Muscle layer of duodenum (tissue), 2 donors: ENCODE measurements at regions not wholly inside any gene's neighbourhood (a gene's known extent, or its start where the extent isn't known, plus 50 kb on each side); places are given as distances from the start of the nearest gene placed in this dataset.

Experiments used
- H3K27ac ChIP-seq: one replicate; pipeline ENCODE4 v1.7.0; 2013; ENCODE audit warnings: mild to moderate bottlenecking, low read length
- H3K27me3 ChIP-seq: one replicate; pipeline ENCODE4 v1.7.0; 2013; ENCODE audit warnings: low read depth, mild to moderate bottlenecking, control low read depth, low read length
- H3K36me3 ChIP-seq, 2 donors: one replicate each; pipeline ENCODE4 v1.7.0; 2013; ENCODE audit warnings: low read length in 2 of 2, control low read depth in 1 of 2, mild to moderate bottlenecking in 1 of 2; ENCODE audit not compliant: insufficient read depth in 2 of 2, control insufficient read depth in 1 of 2
- H3K4me1 ChIP-seq, 2 donors: one replicate each; pipeline ENCODE4 v1.7.0; 2013; ENCODE audit warnings: low read length in 2 of 2, mild to moderate bottlenecking in 2 of 2, control low read depth in 1 of 2, moderate library complexity in 1 of 2; ENCODE audit not compliant: insufficient read depth in 2 of 2, control insufficient read depth in 1 of 2
- H3K4me3 ChIP-seq, 2 donors: one replicate each; pipeline ENCODE4 v1.7.0; 2013; ENCODE audit warnings: low read length in 2 of 2, low read depth in 1 of 2, mild to moderate bottlenecking in 1 of 2
- H3K9me3 ChIP-seq, 2 donors: one replicate each; pipeline ENCODE4 v1.7.0; 2013; ENCODE audit warnings: low read length in 2 of 2, control low read depth in 1 of 2, mild to moderate bottlenecking in 1 of 2; ENCODE audit not compliant: control insufficient read depth in 1 of 2
- donor health status: healthy.

DNA sequence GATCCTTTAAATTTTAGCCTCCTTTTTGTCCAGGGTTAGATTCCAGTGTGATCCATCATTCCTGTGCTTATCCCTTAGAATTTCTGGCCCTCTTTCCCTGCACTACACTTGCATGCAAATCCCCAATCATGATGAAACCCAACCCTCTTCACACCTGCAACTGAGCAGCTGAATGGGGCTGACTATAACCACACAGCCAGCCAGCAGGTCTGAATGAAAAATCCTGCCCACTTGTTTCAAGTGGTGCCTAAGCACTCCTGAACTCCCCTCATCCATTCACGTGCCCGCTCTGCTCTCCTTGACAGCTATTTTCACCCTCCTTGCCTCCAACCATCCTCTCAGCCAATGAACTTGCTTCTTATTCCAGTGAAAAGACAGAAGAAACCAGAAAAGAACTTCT, 80.5 kb upstream of the AFF3 start:
- Histone ChIP-seq H3K27ac (no peak overlapping the region), H3K36me3 (no peaks in the 10 kb centered on the region), H3K4me1 (no peaks in the 10 kb centered on the region), H3K27me3 (no peaks in the 10 kb centered on the region), H3K9me3 (no peaks in the 10 kb centered on the region), H3K4me3 (no peak overlapping the region)

DNA sequence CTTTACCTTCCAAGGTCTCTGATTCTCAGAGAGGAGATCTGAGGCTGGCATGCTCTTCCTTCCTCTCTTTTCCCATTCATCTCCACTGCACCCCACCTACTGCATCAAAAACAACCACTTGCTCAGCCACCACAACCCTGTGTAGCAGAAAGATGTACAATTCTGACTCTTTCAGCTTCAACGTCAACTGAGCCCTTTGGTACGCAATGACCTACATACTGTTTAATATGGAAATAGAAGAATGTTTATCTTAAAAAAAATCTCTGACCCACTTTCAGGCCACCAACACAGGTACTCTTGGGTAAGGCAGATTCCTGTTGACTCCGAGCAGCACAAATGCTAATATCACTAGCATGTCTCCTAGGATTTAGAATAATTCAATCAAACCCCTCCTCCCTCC, 76.2 kb upstream of the AFF3 start:
- no peak overlapping the region for H3K4me3 ChIP-seq
- H3K27me3 ChIP-seq = no peaks in the 10 kb centered on the region
- H3K4me1 ChIP-seq = peaks cover 12 to 15% of the 10 kb centered on the region in 2 donors
- no peak overlapping the region for H3K27ac ChIP-seq
- no peaks in the 10 kb centered on the region for H3K36me3 ChIP-seq
- no peaks in the 10 kb centered on the region for H3K9me3 ChIP-seq

DNA sequence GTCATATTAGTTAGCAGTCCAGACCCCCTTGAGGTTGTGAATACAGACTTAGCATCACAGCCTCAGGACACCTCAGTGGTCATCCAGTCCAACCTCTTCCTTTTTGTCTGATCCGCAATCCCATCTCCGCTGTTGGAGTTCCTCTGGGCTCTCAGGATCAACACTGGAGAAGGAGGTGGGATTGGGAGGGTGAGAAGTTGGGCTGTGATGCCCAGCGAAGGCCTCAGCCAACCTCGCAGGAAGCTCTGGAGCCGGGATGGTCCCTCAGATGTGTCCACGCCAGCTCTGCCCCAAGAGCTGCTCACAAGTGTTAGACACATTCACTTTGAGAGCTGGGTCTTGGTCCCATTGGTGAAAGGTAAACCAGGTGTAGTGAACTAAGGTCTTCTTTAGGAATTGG, 74.9 kb upstream of the AFF3 start:
- no peaks in the 10 kb centered on the region for H3K36me3 ChIP-seq
- no peak overlapping the region for H3K27ac ChIP-seq
- no peaks in the 10 kb centered on the region for H3K9me3 ChIP-seq
- no peaks in the 10 kb centered on the region for H3K27me3 ChIP-seq
- no peak overlapping the region for H3K4me3 ChIP-seq
- H3K4me1 ChIP-seq = peaks cover 12 to 20% of the 10 kb centered on the region in 2 donors

DNA sequence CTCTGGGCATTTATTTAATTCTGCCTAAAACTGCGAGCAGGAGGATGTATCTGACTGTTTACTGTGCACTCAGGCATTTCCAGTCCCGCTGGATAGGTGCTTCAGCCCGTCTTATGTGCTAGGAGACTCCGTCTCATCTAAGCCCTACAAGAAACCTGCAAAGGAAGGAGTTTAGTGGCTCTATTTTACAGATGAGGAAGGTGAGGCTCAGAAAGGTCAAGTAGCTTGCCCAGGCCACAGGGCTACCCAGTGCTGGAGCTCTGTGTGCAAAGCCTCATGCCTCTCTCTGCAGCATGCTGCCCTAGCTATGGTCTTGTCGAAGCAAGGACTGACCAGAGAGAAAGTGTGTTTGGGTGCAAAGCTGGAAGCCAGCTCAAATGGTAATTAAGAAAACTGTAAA, 73.6 kb upstream of the AFF3 start:
- no peaks in the 10 kb centered on the region for H3K9me3 ChIP-seq
- no peaks in the 10 kb centered on the region for H3K27me3 ChIP-seq
- H3K27ac ChIP-seq = no peak overlapping the region

DNA sequence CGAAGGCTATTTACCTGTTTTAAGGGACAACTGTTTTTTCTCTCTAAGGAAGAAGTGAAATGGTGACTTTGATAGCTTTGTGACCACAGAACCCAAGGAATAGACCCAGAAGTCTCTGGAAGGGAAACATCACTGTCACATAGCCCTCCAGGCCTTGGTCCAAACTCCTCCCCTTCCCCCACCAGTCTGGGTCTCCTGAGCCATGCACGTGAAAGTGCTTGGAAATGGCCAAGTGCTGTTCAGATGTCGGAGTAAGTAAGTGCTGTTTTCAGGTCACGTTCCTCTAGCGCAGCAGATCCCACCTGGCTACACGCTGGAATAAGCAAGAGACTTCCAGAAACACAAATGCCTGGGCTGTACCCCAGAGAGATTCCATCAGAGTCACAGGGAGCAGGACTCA, 73.0 kb upstream of the AFF3 start:
- Histone ChIP-seq H3K27ac (no peak overlapping the region), H3K36me3 (no peaks in the 10 kb centered on the region), H3K4me1 (peaks cover 12 to 20% of the 10 kb centered on the region in 2 donors)

More for the DNA sequence above, 73.6 kb upstream of the AFF3 start:
- Histone ChIP-seq H3K4me1 (peaks cover 12 to 20% of the 10 kb centered on the region in 2 donors), H3K36me3 (no peaks in the 10 kb centered on the region), H3K4me3 (no peak overlapping the region)

DNA sequence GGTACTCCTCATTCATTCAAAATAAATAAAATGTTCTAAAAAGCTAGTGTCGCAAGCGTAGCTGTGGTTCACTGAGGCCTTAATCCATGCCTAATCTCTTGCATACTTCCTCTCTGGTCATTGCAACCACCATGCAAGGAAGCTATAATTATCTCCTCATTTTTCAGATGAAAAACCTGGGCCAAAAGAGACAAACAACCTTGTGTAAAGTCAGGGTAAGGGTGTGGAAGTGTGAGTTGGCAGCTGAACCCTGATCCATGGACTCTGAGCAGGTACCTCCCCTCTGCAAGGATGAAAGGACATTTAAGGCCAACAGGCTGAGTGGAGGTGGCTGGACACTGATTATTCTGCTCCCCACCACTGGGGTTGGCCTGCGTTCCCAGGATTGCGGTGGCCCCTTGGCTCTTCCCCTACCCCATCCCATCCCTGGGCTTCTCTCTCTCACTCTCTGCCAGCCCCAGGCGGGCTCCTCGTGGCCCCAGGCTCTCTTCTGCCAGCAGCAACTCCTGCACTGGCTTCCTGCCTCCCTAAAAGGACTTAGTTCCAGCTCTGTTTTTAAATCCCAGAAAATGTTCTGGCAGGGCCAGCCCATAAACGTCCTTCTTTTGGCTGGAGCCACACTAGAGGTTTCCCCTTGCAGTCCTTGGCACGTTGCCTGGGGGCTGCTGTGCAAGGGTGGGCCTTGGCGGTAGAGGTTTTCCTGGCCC, 72.0 kb upstream of the AFF3 start:
- peak overlapping the region; percentile 22 for H3K27ac ChIP-seq
- H3K9me3 ChIP-seq = no peaks in the 10 kb centered on the region
- no peaks in the 10 kb centered on the region for H3K36me3 ChIP-seq
- H3K27me3 ChIP-seq = no peaks in the 10 kb centered on the region
- H3K4me1 ChIP-seq = peaks cover 12 to 20% of the 10 kb centered on the region in 2 donors
- no peak overlapping the region for H3K4me3 ChIP-seq

More for the DNA sequence above, 73.0 kb upstream of the AFF3 start:
- no peaks in the 10 kb centered on the region for H3K27me3 ChIP-seq
- no peak overlapping the region for H3K4me3 ChIP-seq
- no peaks in the 10 kb centered on the region for H3K9me3 ChIP-seq

DNA sequence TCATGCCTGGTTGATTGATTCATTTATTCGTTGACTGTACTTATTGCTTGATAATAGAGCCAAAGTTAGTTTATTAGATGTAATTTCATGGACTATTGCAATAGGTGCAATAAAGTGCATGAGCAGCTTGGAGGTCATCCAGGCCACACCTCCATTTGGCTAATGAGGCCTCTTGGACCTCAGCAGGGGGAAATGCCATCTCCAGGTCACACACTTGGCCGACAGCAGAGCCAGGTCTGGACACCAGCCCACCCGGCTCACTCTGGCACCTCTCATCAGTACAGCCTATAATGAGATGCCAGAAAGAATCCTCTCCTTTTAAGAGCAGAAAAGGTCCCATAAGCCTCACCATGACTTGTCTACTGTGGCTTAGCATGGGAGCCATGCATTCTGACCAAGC, 71.2 kb upstream of the AFF3 start:
- H3K9me3 ChIP-seq = no peaks in the 10 kb centered on the region
- H3K27ac ChIP-seq = no peak overlapping the region
- peaks cover 12 to 20% of the 10 kb centered on the region in 2 donors for H3K4me1 ChIP-seq
- no peaks in the 10 kb centered on the region for H3K27me3 ChIP-seq
- H3K4me3 ChIP-seq = no peak overlapping the region
- no peaks in the 10 kb centered on the region for H3K36me3 ChIP-seq

DNA sequence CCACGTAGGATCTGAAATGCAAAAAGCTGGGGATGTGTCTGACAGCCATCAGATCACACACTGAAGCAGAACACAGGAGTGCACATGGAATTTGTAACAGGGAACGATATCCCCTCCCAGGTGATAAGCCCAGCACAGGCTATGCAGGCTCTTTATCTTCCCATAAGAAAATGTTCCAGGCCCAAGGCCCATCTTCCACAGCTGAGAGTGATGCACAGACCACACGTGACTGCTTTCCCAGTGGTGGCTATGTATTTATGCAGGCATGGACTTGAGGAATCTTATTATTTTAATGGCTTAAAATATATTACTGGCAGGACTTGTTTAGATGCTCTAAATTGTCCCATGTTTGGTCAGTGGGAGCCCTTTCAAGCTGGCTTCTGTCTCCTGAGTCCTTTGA, 70.5 kb upstream of the AFF3 start:
- Histone ChIP-seq H3K36me3 (no peaks in the 10 kb centered on the region), H3K27me3 (no peaks in the 10 kb centered on the region), H3K9me3 (no peaks in the 10 kb centered on the region), H3K4me1 (peaks cover 12 to 20% of the 10 kb centered on the region in 2 donors), H3K4me3 (no peak overlapping the region), H3K27ac (no peak overlapping the region)

DNA sequence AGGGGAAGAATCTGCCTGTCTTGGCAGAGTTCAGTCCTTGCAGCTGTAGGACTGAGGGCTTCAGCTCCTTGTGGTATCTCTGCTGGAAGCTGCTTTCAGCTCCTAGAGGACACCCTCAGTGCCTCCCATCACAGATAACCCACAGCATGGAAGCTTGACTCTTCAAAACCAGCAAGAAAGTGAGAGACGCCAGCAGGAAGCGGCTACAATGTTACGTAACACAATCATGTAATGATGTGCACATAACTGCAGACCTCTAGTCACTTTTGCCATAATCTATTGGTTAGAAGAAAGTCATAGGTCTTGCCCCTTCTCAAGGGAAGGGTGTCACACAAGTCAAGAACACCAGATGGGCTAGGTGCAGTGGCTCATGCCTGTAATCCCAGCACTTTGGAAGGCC, 69.1 kb upstream of the AFF3 start:
- Histone ChIP-seq H3K36me3 (no peaks in the 10 kb centered on the region), H3K4me3 (no peak overlapping the region), H3K27me3 (no peaks in the 10 kb centered on the region), H3K9me3 (no peaks in the 10 kb centered on the region), H3K4me1 (peaks cover 12 to 20% of the 10 kb centered on the region in 2 donors), H3K27ac (no peak overlapping the region)

DNA sequence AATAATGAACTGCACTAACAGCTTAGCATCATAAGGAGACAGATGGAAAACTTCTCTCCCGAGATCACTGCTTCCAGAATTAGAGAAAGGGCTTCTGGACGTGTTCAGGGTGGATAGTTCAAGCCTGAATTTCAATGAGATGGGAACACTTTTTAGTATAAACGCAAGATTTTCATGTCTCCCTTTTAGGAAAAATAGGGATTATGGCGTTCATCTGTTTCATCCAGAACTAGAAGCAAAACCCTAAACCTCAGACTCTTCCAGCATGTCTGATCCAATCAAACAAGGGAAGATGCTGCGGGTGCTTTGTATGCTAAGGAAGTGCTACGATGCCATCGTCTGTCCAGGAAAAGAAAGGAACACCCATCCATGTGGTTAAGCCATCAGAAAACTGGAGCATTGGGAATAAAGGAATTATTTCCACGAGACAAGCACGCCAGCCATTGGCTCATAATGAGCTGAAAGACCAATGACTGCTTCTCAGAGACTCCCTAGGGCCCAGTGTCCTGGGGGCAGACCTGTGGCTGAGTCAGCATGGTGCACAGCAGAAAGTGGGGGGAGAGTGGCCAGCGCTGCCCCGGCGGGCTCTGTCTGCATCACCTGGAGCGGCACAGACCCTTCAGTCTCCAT, 65.9 kb upstream of the AFF3 start:
- Histone ChIP-seq H3K27me3 (no peaks in the 10 kb centered on the region), H3K9me3 (no peaks in the 10 kb centered on the region), H3K36me3 (no peaks in the 10 kb centered on the region), H3K4me1 (peaks cover 0 to 1% of the 10 kb centered on the region in 2 donors), H3K27ac (no peak overlapping the region), H3K4me3 (no peak overlapping the region)

DNA sequence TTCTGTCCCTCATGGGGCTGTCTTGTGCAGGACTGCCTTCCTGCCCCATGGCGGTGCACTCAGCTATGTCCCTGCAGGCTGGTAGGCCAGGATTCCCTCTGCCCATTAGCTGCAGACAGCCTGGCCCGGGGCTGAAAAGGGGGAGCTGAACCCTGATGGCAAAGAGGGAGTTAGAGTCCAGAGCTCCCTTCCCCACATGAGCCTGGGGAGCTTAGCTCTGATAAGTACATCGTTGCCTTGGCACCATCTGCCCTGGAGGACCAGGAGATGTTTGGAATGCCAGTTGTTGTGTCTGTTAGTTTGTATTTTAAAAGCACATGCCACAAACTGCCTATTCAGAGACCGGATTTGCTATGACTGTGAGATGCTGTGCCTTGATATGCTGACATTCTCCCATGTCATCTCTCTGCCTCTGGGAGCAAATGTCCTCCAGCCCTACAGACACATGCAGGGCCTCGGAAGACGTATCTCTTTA, 65.1 kb upstream of the AFF3 start:
- Histone ChIP-seq H3K36me3 (no peaks in the 10 kb centered on the region), H3K27ac (no peak overlapping the region), H3K4me3 (no peak overlapping the region), H3K9me3 (no peaks in the 10 kb centered on the region), H3K4me1 (no peaks in the 10 kb centered on the region), H3K27me3 (no peaks in the 10 kb centered on the region)
